Mesendoderm (in vitro differentiated cells): ENCODE measurements at regions not wholly inside any gene's neighbourhood (a gene's known extent, or its start where the extent isn't known, plus 50 kb on each side); places are given as distances from the start of the nearest gene placed in this dataset.
"Not testable (repeated sequence)": the region's sequence is repeated elsewhere in the genome, so short reads cannot be mapped to it uniquely, and the experiment has no call there.

Experiments used
- DNase-seq: peaks from one replicate; pipeline ENCODE4 v3.0.0; 2013
- H2AK5ac ChIP-seq: 2 replicates; pipeline ENCODE4 v1.6.1; 2013; ENCODE audit warnings: low read length, inconsistent platforms
- H2BK120ac ChIP-seq: 2 replicates; pipeline ENCODE4 v1.6.1; 2013; ENCODE audit warnings: low read depth, mild to moderate bottlenecking, low read length, moderate library complexity, mixed read lengths
- H2BK15ac ChIP-seq: replicated peaks from 2 replicates; pipeline ENCODE4 v1.6.1; 2013; ENCODE audit warnings: low read depth, mild to moderate bottlenecking, moderate library complexity
- H2BK5ac ChIP-seq: 2 replicates; pipeline ENCODE4 v1.6.1; 2013; ENCODE audit warnings: low read length, inconsistent platforms
- H3K18ac ChIP-seq: 2 replicates; pipeline ENCODE4 v1.6.1; 2013; ENCODE audit warnings: mild to moderate bottlenecking, low read length, mixed read lengths
- H3K23ac ChIP-seq: one replicate; pipeline ENCODE4 v1.6.1; 2013; ENCODE audit warnings: low read length
- H3K27ac ChIP-seq: 2 replicates; pipeline ENCODE4 v1.5.1; 2013; ENCODE audit warnings: low read depth, mild to moderate bottlenecking, inconsistent platforms, low read length, moderate library complexity
- H3K27me3 ChIP-seq: 2 replicates; pipeline ENCODE4 v1.6.1; 2013; ENCODE audit warnings: low read length, control low read depth, mild to moderate bottlenecking, inconsistent platforms; ENCODE audit not compliant: insufficient read depth, poor library complexity
- H3K36me3 ChIP-seq: 2 replicates; pipeline ENCODE4 v1.6.1; 2013; ENCODE audit warnings: low read length, inconsistent platforms; ENCODE audit not compliant: control insufficient read depth, insufficient read depth
- H3K4ac ChIP-seq: one replicate; pipeline ENCODE4 v1.6.1; 2013; ENCODE audit warnings: low read depth, mild to moderate bottlenecking, low read length, moderate library complexity
- H3K4me1 ChIP-seq: 2 replicates; pipeline ENCODE4 v1.6.1; 2013; ENCODE audit warnings: low read depth, low read length, inconsistent platforms; ENCODE audit not compliant: control insufficient read depth
- H3K4me2 ChIP-seq: 2 replicates; pipeline ENCODE4 v1.6.1; 2013; ENCODE audit warnings: low read length
- H3K4me3 ChIP-seq: 2 replicates; pipeline ENCODE4 v1.5.1; 2013; ENCODE audit warnings: mild to moderate bottlenecking, low read length
- H3K56ac ChIP-seq: one replicate; pipeline ENCODE4 v1.6.1; 2013; ENCODE audit warnings: low read length
- H3K79me1 ChIP-seq: 2 replicates; pipeline ENCODE4 v1.6.1; 2013; ENCODE audit warnings: low read length, inconsistent platforms
- H3K79me2 ChIP-seq: 2 replicates; pipeline ENCODE4 v1.6.1; 2013; ENCODE audit warnings: mild to moderate bottlenecking, low read length; ENCODE audit not compliant: control insufficient read depth, insufficient read depth
- H3K9ac ChIP-seq: 2 replicates; pipeline ENCODE4 v1.6.1; 2013; ENCODE audit warnings: low read length, inconsistent platforms
- H4K5ac ChIP-seq: one replicate; pipeline ENCODE4 v1.6.1; 2013; ENCODE audit warnings: low read length
- H4K8ac ChIP-seq: one replicate; pipeline ENCODE4 v1.6.1; 2013; ENCODE audit warnings: low read depth, mild to moderate bottlenecking, control low read depth, low read length, moderate library complexity
- WGBS: extraction: QIAGEN DNeasy Blood & Tissue Kit; methylation state at CpG from one replicate; pipeline ENCODE4 v1.1.7; 2013; ENCODE audit warnings: low lambda C conversion rate, missing lambda C conversion rate; ENCODE audit not compliant: insufficient coverage; ENCODE audit errors: extremely low coverage; 5-methylcytosine and 5-hydroxymethylcytosine counted together

- H4K5ac ChIP-seq, H3K27ac ChIP-seq, H3K9ac ChIP-seq, H3K36me3 ChIP-seq, H2BK15ac ChIP-seq, H3K79me2 ChIP-seq, DNase-seq, H3K4me1 ChIP-seq, H3K79me1 ChIP-seq, H3K56ac ChIP-seq, H2BK5ac ChIP-seq, H3K4me2 ChIP-seq, H4K8ac ChIP-seq, H3K23ac ChIP-seq, H2AK5ac ChIP-seq, H2BK120ac ChIP-seq, H3K4ac ChIP-seq, H3K18ac ChIP-seq, H3K4me3 ChIP-seq, H3K27me3 ChIP-seq: not testable (repeated sequence)
- no CpG with 5 or more reads among the region's 6 CpGs for WGBS
These were observed 310.4 kb upstream of the PLGLB1 start for GRCh38 chr2:87331940-87332583.

DNA sequence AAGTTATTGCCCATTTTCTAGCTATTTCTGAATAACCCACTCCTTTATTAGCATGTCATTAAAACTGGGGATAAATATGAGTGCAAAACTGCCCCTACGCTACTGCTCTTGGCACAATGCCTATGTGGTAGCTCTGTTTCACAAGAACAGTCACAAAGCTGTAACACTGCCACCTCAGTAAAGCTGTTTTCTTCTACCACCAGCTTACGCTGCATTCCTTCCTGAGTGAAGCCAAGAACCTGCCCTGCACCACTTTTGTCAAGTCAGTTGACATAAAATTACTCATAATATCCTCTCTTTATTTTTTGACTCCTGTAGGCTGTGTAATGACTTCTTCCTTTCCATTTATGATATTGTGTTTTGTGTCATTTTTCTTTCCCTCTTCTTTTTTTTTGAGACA is 313.2 kb upstream of the PLGLB1 start:
- H2AK5ac ChIP-seq, H3K4ac ChIP-seq, H2BK120ac ChIP-seq, H2BK15ac ChIP-seq, H3K79me2 ChIP-seq, H3K4me1 ChIP-seq, H3K79me1 ChIP-seq, H4K5ac ChIP-seq, H3K27me3 ChIP-seq, H2BK5ac ChIP-seq, H3K18ac ChIP-seq, H3K36me3 ChIP-seq, H4K8ac ChIP-seq, H3K23ac ChIP-seq, H3K9ac ChIP-seq, H3K56ac ChIP-seq, H3K4me3 ChIP-seq, DNase-seq, H3K27ac ChIP-seq, H3K4me2 ChIP-seq: not testable (repeated sequence)
- WGBS = no CpG with 5 or more reads among the region's 2 CpGs

DNA sequence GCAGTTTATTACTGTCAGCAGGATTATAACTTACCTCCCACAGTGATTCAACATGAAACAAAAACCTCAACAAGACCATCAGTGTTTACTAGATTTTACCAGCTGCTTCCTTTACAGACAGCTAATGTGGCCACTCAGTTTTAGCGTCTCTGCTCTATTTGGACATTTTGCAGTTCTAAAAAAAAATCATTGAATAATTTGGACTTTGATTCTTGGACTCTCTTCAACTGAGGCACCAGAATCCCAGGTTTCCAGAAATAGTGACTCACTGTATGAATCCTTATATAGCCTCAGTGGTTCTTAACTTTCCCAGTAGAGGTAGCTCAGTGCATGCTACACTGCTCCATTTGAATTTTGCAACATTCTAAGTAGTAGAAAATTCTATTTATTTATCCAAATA is 317.4 kb upstream of the PLGLB1 start:
- not testable (repeated sequence) for H3K4me1 ChIP-seq, H3K9ac ChIP-seq, H3K27ac ChIP-seq, H2BK120ac ChIP-seq, H3K79me1 ChIP-seq, H2BK5ac ChIP-seq, H2AK5ac ChIP-seq, H3K27me3 ChIP-seq, DNase-seq, H3K79me2 ChIP-seq, H3K4ac ChIP-seq, H3K56ac ChIP-seq, H3K36me3 ChIP-seq, H4K5ac ChIP-seq, H3K23ac ChIP-seq, H3K4me2 ChIP-seq, H3K4me3 ChIP-seq, H3K18ac ChIP-seq, H2BK15ac ChIP-seq, H4K8ac ChIP-seq
- no CpG with 5 or more reads among the region's 1 CpG for WGBS

GRCh38 chr2:87341601-87342014 is 320.0 kb upstream of the PLGLB1 start:
- H3K18ac ChIP-seq, H3K4ac ChIP-seq, H4K8ac ChIP-seq, H4K5ac ChIP-seq, H3K56ac ChIP-seq, H3K27me3 ChIP-seq, H2BK15ac ChIP-seq, H2BK120ac ChIP-seq, H2BK5ac ChIP-seq, H3K23ac ChIP-seq, H3K79me2 ChIP-seq, H3K4me1 ChIP-seq, H2AK5ac ChIP-seq, H3K4me3 ChIP-seq, H3K36me3 ChIP-seq, H3K4me2 ChIP-seq, H3K9ac ChIP-seq, H3K79me1 ChIP-seq, H3K27ac ChIP-seq: not testable (repeated sequence)
- DNase-seq = peak; percentile 64
- no CpG with 5 or more reads among the region's 31 CpGs for WGBS

GRCh38 chr2:87342175-87342574 is 320.5 kb upstream of the PLGLB1 start:
- not testable (repeated sequence) for H3K4me1 ChIP-seq, H2AK5ac ChIP-seq, H2BK15ac ChIP-seq, H3K36me3 ChIP-seq, H3K27me3 ChIP-seq, H2BK120ac ChIP-seq, H3K4me2 ChIP-seq, H3K18ac ChIP-seq, H3K27ac ChIP-seq, H3K4me3 ChIP-seq, H2BK5ac ChIP-seq, H3K9ac ChIP-seq, DNase-seq, H3K23ac ChIP-seq, H4K5ac ChIP-seq, H4K8ac ChIP-seq, H3K79me1 ChIP-seq, H3K79me2 ChIP-seq, H3K56ac ChIP-seq, H3K4ac ChIP-seq
- WGBS = no CpG with 5 or more reads among the region's 24 CpGs

- not testable (repeated sequence) for H3K79me2 ChIP-seq, H3K4me2 ChIP-seq, H3K27ac ChIP-seq, H3K79me1 ChIP-seq, H3K56ac ChIP-seq, H2BK120ac ChIP-seq, H3K27me3 ChIP-seq, H3K18ac ChIP-seq, H2BK5ac ChIP-seq, H4K5ac ChIP-seq, H3K4me1 ChIP-seq, H3K4ac ChIP-seq, H2AK5ac ChIP-seq, H3K4me3 ChIP-seq, H4K8ac ChIP-seq, H3K9ac ChIP-seq, H2BK15ac ChIP-seq, H3K36me3 ChIP-seq, H3K23ac ChIP-seq
- DNase-seq = peak; percentile 54
- no CpG with 5 or more reads among the region's 6 CpGs for WGBS
These were observed 321.7 kb upstream of the PLGLB1 start for GRCh38 chr2:87343347-87343746.
